HEK293 (cell line): ENCODE measurements at regions not wholly inside any gene's neighbourhood (a gene's known extent, or its start where the extent isn't known, plus 50 kb on each side); places are given as distances from the start of the nearest gene placed in this dataset.

Source experiments
- CTCF ChIA-PET: fragments of 350-600 bp; formaldehyde crosslinking; extraction: SDS; loops from one replicate; lab custom pipeline; 2021; ENCODE audit warnings: antibody characterized with exemption; lab: Yijun Ruan, JAX
- POLR2A ChIA-PET: fragments of 300-600 bp; formaldehyde crosslinking; extraction: SDS; loops from one replicate; lab custom pipeline; 2020; ENCODE audit warnings: antibody characterized with exemption, inconsistent platforms; lab: Yijun Ruan, JAX
- H3K27ac ChIP-seq: fragments of 200-500 bp; sonication (Bioruptor generic); 2 replicates; pipeline ENCODE4 v1.5.1; 2014; ENCODE audit warnings: low read depth, low read length, control low read depth, inconsistent platforms; ENCODE audit errors: extremely low read depth
- H3K36me3 ChIP-seq, 2 experiments: fragments of 200-500 bp in 1 of 2; sonication (Bioruptor generic) in 1 of 2; 1 replicate in 1 of 2; 2 replicates in 1 of 2; pipeline ENCODE4 v1.5.1; 2014 to 2017; ENCODE audit warnings: inconsistent platforms in 2 of 2, low read length in 2 of 2; ENCODE audit not compliant: control insufficient read depth in 2 of 2, insufficient read depth in 1 of 2
- H3K4me1 ChIP-seq: fragments of 200-500 bp; sonication (Bioruptor generic); 2 replicates; pipeline ENCODE4 v1.5.1; 2014; ENCODE audit warnings: mild to moderate bottlenecking, low read length, inconsistent platforms; ENCODE audit not compliant: control insufficient read depth, insufficient read depth
- H3K4me3 ChIP-seq: 2 replicates; pipeline ENCODE4 v1.5.1; 2011; ENCODE audit warnings: low read depth, mild to moderate bottlenecking, control low read depth, low read length, moderate library complexity
- H3K9me3 ChIP-seq: fragments of 200-500 bp; sonication (Bioruptor generic); 2 replicates; pipeline ENCODE4 v1.5.1; 2014; ENCODE audit warnings: low read depth, low read length, inconsistent platforms; ENCODE audit not compliant: control insufficient read depth, insufficient read depth
- GLIS2 ChIP-seq: fragments of 450-650 bp; formaldehyde crosslinking; IDR thresholded peaks from 2 replicates; pipeline ENCODE4 v1.5.1; 2016; ENCODE audit warnings: missing biosample characterization, missing genetic modification characterization
- KLF9 ChIP-seq: fragments of 450-650 bp; formaldehyde crosslinking; IDR thresholded peaks from 2 replicates; pipeline ENCODE4 v1.5.1; 2016; ENCODE audit warnings: missing biosample characterization, missing genetic modification characterization, low read depth
- ZBTB7A ChIP-seq: fragments of 450-650 bp; formaldehyde crosslinking; IDR thresholded peaks from 2 replicates; pipeline ENCODE4 v1.5.1; 2016; ENCODE audit warnings: low read depth, missing biosample characterization, missing genetic modification characterization
- ZFHX2 ChIP-seq: fragments of 450-650 bp; formaldehyde crosslinking; conservative IDR thresholded peaks from 2 replicates; pipeline ENCODE4 v1.5.1; 2016; ENCODE audit warnings: missing biosample characterization, missing genetic modification characterization
- ZNF140 ChIP-seq: fragments of 450-650 bp; formaldehyde crosslinking; IDR thresholded peaks from 2 replicates; pipeline ENCODE4 v1.5.1; 2016; ENCODE audit warnings: missing biosample characterization, missing genetic modification characterization
- ZNF184 ChIP-seq: fragments of 450-650 bp; IDR thresholded peaks from 2 replicates; pipeline ENCODE4 v1.5.1; 2018; ENCODE audit warnings: missing biosample characterization, mild to moderate bottlenecking, missing genetic modification characterization
- ZNF214 ChIP-seq: fragments of 450-650 bp; formaldehyde crosslinking; IDR thresholded peaks from 2 replicates; pipeline ENCODE4 v1.5.1; 2017; ENCODE audit warnings: missing biosample characterization, mild to moderate bottlenecking, missing genetic modification characterization, borderline replicate concordance
- ZNF514 ChIP-seq: fragments of 450-650 bp; formaldehyde crosslinking; IDR thresholded peaks from 2 replicates; pipeline ENCODE4 v1.5.1; 2016; ENCODE audit warnings: missing biosample characterization, missing genetic modification characterization
- ZNF521 ChIP-seq: fragments of 450-650 bp; formaldehyde crosslinking; IDR thresholded peaks from 2 replicates; pipeline ENCODE4 v1.5.1; 2017; ENCODE audit warnings: missing biosample characterization, mild to moderate bottlenecking, missing genetic modification characterization
- ZNF585B ChIP-seq: fragments of 450-650 bp; formaldehyde crosslinking; IDR thresholded peaks from 2 replicates; pipeline ENCODE4 v1.5.1; 2016; ENCODE audit warnings: missing biosample characterization, missing genetic modification characterization
- ZNF776 ChIP-seq: fragments of 450-650 bp; formaldehyde crosslinking; IDR thresholded peaks from 2 replicates; pipeline ENCODE4 v1.5.0; 2017; ENCODE audit warnings: missing biosample characterization, missing genetic modification characterization, borderline replicate concordance
- TF ChIP-seq, protein P1 (sequence below): fragments of 450-650 bp; formaldehyde crosslinking; IDR thresholded peaks from 2 replicates; pipeline ENCODE4 v1.5.1; 2016; ENCODE audit warnings: missing biosample characterization, missing genetic modification characterization
- TF ChIP-seq, protein P2 (sequence below): fragments of 450-650 bp; formaldehyde crosslinking; IDR thresholded peaks from 2 replicates; pipeline ENCODE4 v1.5.1; 2017; ENCODE audit warnings: missing biosample characterization, missing genetic modification characterization
- TF ChIP-seq, protein P3 (sequence below): fragments of 450-650 bp; formaldehyde crosslinking; IDR thresholded peaks from 2 replicates; pipeline ENCODE4 v1.5.1; 2016; ENCODE audit warnings: missing biosample characterization, missing genetic modification characterization
- TF ChIP-seq, protein P4 (sequence below): fragments of 450-650 bp; formaldehyde crosslinking; conservative IDR thresholded peaks from 2 replicates; pipeline ENCODE4 v1.5.1; 2016; ENCODE audit warnings: low read depth, missing biosample characterization, missing genetic modification characterization
- TF ChIP-seq, protein P5 (sequence below): fragments of 450-650 bp; formaldehyde crosslinking; IDR thresholded peaks from 2 replicates; pipeline ENCODE4 v1.5.1; 2016; ENCODE audit warnings: missing biosample characterization, missing genetic modification characterization, borderline replicate concordance
- TF ChIP-seq, protein P6 (sequence below): fragments of 450-650 bp; formaldehyde crosslinking; IDR thresholded peaks from 2 replicates; pipeline ENCODE4 v1.5.1; 2016; ENCODE audit warnings: missing biosample characterization, missing genetic modification characterization
- TF ChIP-seq, protein P7 (sequence below): fragments of 450-650 bp; formaldehyde crosslinking; IDR thresholded peaks from 2 replicates; pipeline ENCODE4 v1.5.1; 2016; ENCODE audit warnings: missing biosample characterization, missing genetic modification characterization
- TF ChIP-seq, protein P8 (sequence below): fragments of 450-650 bp; formaldehyde crosslinking; IDR thresholded peaks from 2 replicates; pipeline ENCODE4 v1.5.1; 2017; ENCODE audit warnings: missing biosample characterization, missing genetic modification characterization
- TF ChIP-seq, protein P9 (sequence below): fragments of 450-650 bp; formaldehyde crosslinking; IDR thresholded peaks from 2 replicates; pipeline ENCODE4 v1.5.1; 2016; ENCODE audit warnings: missing biosample characterization, missing genetic modification characterization

DNA sequence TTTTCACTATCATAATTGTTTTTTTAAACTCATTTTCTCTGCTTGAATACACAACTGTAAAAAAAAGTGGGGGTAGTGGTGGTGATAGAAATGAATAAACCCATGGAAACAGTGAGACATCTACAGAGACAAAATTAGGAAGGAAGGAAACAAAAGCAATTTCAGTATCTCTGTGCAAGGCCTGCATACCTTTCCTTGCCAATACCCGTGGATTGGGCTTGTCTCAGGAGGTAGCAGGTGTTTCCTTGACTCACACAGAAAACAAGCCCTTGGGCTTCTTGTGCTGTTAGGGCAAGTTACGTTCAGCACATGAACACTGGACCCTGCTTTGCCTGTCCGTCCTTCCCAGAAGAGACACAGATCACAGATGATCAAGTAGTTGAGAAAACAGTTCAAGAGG, 372.2 kb downstream of the ZSWIM6 start (continued):
- TF ChIP-seq, protein P1, sequence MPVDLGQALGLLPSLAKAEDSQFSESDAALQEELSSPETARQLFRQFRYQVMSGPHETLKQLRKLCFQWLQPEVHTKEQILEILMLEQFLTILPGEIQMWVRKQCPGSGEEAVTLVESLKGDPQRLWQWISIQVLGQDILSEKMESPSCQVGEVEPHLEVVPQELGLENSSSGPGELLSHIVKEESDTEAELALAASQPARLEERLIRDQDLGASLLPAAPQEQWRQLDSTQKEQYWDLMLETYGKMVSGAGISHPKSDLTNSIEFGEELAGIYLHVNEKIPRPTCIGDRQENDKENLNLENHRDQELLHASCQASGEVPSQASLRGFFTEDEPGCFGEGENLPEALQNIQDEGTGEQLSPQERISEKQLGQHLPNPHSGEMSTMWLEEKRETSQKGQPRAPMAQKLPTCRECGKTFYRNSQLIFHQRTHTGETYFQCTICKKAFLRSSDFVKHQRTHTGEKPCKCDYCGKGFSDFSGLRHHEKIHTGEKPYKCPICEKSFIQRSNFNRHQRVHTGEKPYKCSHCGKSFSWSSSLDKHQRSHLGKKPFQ (tag by site-specific recombination), result no peak
- no peak for TF ChIP-seq ZNF585B (tag by site-specific recombination)
- TF ChIP-seq ZFHX2 (tag by site-specific recombination), result no peak
- no peak for TF ChIP-seq ZNF776 (tag by site-specific recombination)
- TF ChIP-seq, protein P2, sequence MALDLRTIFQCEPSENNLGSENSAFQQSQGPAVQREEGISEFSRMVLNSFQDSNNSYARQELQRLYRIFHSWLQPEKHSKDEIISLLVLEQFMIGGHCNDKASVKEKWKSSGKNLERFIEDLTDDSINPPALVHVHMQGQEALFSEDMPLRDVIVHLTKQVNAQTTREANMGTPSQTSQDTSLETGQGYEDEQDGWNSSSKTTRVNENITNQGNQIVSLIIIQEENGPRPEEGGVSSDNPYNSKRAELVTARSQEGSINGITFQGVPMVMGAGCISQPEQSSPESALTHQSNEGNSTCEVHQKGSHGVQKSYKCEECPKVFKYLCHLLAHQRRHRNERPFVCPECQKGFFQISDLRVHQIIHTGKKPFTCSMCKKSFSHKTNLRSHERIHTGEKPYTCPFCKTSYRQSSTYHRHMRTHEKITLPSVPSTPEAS (tag by site-specific recombination), result no peak
- TF ChIP-seq, protein P3, sequence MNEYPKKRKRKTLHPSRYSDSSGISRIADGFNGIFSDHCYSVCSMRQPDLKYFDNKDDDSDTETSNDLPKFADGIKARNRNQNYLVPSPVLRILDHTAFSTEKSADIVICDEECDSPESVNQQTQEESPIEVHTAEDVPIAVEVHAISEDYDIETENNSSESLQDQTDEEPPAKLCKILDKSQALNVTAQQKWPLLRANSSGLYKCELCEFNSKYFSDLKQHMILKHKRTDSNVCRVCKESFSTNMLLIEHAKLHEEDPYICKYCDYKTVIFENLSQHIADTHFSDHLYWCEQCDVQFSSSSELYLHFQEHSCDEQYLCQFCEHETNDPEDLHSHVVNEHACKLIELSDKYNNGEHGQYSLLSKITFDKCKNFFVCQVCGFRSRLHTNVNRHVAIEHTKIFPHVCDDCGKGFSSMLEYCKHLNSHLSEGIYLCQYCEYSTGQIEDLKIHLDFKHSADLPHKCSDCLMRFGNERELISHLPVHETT (tag by site-specific recombination), result no peak
- TF ChIP-seq ZNF214 (tag by site-specific recombination), result no peak
- TF ChIP-seq, protein P4, sequence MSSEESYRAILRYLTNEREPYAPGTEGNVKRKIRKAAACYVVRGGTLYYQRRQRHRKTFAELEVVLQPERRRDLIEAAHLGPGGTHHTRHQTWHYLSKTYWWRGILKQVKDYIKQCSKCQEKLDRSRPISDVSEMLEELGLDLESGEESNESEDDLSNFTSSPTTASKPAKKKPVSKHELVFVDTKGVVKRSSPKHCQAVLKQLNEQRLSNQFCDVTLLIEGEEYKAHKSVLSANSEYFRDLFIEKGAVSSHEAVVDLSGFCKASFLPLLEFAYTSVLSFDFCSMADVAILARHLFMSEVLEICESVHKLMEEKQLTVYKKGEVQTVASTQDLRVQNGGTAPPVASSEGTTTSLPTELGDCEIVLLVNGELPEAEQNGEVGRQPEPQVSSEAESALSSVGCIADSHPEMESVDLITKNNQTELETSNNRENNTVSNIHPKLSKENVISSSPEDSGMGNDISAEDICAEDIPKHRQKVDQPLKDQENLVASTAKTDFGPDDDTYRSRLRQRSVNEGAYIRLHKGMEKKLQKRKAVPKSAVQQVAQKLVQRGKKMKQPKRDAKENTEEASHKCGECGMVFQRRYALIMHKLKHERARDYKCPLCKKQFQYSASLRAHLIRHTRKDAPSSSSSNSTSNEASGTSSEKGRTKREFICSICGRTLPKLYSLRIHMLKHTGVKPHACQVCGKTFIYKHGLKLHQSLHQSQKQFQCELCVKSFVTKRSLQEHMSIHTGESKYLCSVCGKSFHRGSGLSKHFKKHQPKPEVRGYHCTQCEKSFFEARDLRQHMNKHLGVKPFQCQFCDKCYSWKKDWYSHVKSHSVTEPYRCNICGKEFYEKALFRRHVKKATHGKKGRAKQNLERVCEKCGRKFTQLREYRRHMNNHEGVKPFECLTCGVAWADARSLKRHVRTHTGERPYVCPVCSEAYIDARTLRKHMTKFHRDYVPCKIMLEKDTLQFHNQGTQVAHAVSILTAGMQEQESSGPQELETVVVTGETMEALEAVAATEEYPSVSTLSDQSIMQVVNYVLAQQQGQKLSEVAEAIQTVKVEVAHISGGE (tag by site-specific recombination), result no peak
- TF ChIP-seq ZBTB7A, result no peak
- TF ChIP-seq, protein P5, sequence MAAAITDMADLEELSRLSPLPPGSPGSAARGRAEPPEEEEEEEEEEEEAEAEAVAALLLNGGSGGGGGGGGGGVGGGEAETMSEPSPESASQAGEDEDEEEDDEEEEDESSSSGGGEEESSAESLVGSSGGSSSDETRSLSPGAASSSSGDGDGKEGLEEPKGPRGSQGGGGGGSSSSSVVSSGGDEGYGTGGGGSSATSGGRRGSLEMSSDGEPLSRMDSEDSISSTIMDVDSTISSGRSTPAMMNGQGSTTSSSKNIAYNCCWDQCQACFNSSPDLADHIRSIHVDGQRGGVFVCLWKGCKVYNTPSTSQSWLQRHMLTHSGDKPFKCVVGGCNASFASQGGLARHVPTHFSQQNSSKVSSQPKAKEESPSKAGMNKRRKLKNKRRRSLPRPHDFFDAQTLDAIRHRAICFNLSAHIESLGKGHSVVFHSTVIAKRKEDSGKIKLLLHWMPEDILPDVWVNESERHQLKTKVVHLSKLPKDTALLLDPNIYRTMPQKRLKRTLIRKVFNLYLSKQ, result no peak

DNA sequence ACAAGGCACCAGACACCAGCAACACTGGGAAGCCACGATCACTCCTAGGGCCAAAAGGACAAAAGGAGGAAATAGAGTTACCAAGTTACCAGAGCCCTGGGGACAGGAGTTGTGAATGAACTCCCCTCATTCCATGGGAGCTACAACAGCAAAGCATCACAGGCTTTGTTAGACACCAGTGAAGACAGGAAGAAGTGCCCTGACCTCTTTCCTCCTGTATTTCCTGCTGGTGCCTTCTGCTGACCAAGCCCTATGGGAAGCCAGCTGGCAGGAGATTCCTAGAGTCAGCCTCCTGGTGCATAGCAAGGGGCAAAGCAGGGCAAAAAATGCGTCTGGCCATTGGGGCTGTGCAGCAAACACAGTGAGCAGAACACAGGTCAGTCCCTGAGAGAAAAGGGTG, 374.7 kb downstream of the ZSWIM6 start:
- ChIA-PET POLR2A (no interaction called here), CTCF (interaction anchor here (0.6 to 0.7 kb wide), 2 partner anchors 29 to 1057 kb away, joined by 3 read pairs; no protein-coding TSS in a partner anchor)
- no peaks in the 10 kb centered on the region for H3K36me3 ChIP-seq
- no peaks in the 10 kb centered on the region for H3K9me3 ChIP-seq
- H3K4me1 ChIP-seq, result no peaks in the 10 kb centered on the region
- H3K4me3 ChIP-seq, result no peak overlapping the region
- H3K27ac ChIP-seq, result no peak overlapping the region
- TF ChIP-seq, protein P6, sequence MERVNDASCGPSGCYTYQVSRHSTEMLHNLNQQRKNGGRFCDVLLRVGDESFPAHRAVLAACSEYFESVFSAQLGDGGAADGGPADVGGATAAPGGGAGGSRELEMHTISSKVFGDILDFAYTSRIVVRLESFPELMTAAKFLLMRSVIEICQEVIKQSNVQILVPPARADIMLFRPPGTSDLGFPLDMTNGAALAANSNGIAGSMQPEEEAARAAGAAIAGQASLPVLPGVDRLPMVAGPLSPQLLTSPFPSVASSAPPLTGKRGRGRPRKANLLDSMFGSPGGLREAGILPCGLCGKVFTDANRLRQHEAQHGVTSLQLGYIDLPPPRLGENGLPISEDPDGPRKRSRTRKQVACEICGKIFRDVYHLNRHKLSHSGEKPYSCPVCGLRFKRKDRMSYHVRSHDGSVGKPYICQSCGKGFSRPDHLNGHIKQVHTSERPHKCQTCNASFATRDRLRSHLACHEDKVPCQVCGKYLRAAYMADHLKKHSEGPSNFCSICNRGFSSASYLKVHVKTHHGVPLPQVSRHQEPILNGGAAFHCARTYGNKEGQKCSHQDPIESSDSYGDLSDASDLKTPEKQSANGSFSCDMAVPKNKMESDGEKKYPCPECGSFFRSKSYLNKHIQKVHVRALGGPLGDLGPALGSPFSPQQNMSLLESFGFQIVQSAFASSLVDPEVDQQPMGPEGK, result no peak
- TF ChIP-seq ZNF140 (tag by site-specific recombination) (no peak), KLF9 (tag by site-specific recombination) (no peak), ZNF514 (tag by site-specific recombination) (no peak), ZNF521 (tag by site-specific recombination) (no peak), GLIS2 (tag by site-specific recombination) (no peak), ZNF184 (tag by site-specific recombination) (no peak)
- TF ChIP-seq, protein P7, sequence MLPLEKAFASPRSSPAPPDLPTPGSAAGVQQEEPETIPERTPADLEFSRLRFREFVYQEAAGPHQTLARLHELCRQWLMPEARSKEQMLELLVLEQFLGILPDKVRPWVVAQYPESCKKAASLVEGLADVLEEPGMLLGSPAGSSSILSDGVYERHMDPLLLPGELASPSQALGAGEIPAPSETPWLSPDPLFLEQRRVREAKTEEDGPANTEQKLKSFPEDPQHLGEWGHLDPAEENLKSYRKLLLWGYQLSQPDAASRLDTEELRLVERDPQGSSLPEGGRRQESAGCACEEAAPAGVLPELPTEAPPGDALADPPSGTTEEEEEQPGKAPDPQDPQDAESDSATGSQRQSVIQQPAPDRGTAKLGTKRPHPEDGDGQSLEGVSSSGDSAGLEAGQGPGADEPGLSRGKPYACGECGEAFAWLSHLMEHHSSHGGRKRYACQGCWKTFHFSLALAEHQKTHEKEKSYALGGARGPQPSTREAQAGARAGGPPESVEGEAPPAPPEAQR (tag by site-specific recombination), result no peak
- TF ChIP-seq, protein P8, sequence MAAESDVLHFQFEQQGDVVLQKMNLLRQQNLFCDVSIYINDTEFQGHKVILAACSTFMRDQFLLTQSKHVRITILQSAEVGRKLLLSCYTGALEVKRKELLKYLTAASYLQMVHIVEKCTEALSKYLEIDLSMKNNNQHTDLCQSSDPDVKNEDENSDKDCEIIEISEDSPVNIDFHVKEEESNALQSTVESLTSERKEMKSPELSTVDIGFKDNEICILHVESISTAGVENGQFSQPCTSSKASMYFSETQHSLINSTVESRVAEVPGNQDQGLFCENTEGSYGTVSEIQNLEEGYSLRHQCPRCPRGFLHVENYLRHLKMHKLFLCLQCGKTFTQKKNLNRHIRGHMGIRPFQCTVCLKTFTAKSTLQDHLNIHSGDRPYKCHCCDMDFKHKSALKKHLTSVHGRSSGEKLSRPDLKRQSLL (tag by site-specific recombination), result no peak
- TF ChIP-seq, protein P9, sequence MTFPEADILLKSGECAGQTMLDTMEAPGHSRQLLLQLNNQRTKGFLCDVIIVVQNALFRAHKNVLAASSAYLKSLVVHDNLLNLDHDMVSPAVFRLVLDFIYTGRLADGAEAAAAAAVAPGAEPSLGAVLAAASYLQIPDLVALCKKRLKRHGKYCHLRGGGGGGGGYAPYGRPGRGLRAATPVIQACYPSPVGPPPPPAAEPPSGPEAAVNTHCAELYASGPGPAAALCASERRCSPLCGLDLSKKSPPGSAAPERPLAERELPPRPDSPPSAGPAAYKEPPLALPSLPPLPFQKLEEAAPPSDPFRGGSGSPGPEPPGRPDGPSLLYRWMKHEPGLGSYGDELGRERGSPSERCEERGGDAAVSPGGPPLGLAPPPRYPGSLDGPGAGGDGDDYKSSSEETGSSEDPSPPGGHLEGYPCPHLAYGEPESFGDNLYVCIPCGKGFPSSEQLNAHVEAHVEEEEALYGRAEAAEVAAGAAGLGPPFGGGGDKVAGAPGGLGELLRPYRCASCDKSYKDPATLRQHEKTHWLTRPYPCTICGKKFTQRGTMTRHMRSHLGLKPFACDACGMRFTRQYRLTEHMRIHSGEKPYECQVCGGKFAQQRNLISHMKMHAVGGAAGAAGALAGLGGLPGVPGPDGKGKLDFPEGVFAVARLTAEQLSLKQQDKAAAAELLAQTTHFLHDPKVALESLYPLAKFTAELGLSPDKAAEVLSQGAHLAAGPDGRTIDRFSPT (tag by site-specific recombination), result no peak
